Activated CD4-positive, alpha-beta T cell treated with anti-CD3 and anti-CD28 coated beads, Interleukin-2, amount 10 ng/mL, durations not matched to agents 7 days and 5 days (primary cell): ENCODE measurements at regions not wholly inside any gene's neighbourhood (a gene's known extent, or its start where the extent isn't known, plus 50 kb on each side); places are given as distances from the start of the nearest gene placed in this dataset.

Experiments used
- CTCF ChIA-PET: fragments of 350-600 bp; sonication (Branson Sonifier 250); formaldehyde crosslinking; loops from one replicate; lab custom pipeline; 2021; ENCODE audit warnings: antibody characterized with exemption; lab: Charles Lee
- POLR2A ChIA-PET: fragments of 350-600 bp; sonication (Branson Sonifier 250); formaldehyde crosslinking; loops from one replicate; lab custom pipeline; 2021; ENCODE audit warnings: antibody characterized with exemption; lab: Charles Lee
- DNase-seq: peaks from one replicate; pipeline ENCODE4 v3.0.0-alpha.2; 2020
- H3K27ac Mint-ChIP-seq: one replicate; pipeline ENCODE4 v1.8.0; 2021; ENCODE audit warnings: mild to moderate bottlenecking, moderate library complexity, mixed read lengths
- H3K27me3 Mint-ChIP-seq: one replicate; pipeline ENCODE4 v1.8.0; 2021; ENCODE audit warnings: mixed read lengths
- H3K36me3 Mint-ChIP-seq: one replicate; pipeline ENCODE4 v1.8.0; 2021; ENCODE audit warnings: low read depth, mixed read lengths
- H3K4me1 Mint-ChIP-seq: one replicate; pipeline ENCODE4 v1.8.0; 2021; ENCODE audit warnings: mixed read lengths
- H3K4me3 Mint-ChIP-seq: one replicate; pipeline ENCODE4 v1.8.0; 2021; ENCODE audit warnings: mild to moderate bottlenecking, moderate library complexity, mixed read lengths
- H3K9me3 Mint-ChIP-seq: one replicate; pipeline ENCODE4 v1.8.0; 2021; ENCODE audit warnings: mixed read lengths

GRCh38 chr2:239520811-239521517 lies 120.1 kb upstream of the HDAC4 start:
- ChIA-PET POLR2A (no interaction called here), CTCF (no interaction called here)
- Mint-ChIP-seq H3K27me3 (no peaks in the 10 kb centered on the region), H3K4me3 (no peak overlapping the region), H3K4me1 (no peaks in the 10 kb centered on the region), H3K27ac (no peak overlapping the region), H3K36me3 (no peaks in the 10 kb centered on the region), H3K9me3 (no peaks in the 10 kb centered on the region)
- DNase-seq = no peak

GRCh38 chr2:239519921-239520585 lies 119.2 kb upstream of the HDAC4 start:
- POLR2A ChIA-PET = no interaction called here
- Mint-ChIP-seq H3K27me3 (no peaks in the 10 kb centered on the region), H3K4me3 (no peak overlapping the region), H3K27ac (no peak overlapping the region), H3K4me1 (no peaks in the 10 kb centered on the region), H3K9me3 (no peaks in the 10 kb centered on the region), H3K36me3 (no peaks in the 10 kb centered on the region)
- CTCF ChIA-PET = no interaction called here
- no peak for DNase-seq

GRCh38 chr2:239519089-239519920 lies 118.5 kb upstream of the HDAC4 start:
- ChIA-PET POLR2A (no interaction called here), CTCF (interaction anchor here (2.1 kb wide), 1 partner anchor 16 kb away, joined by 4 read pairs; no protein-coding TSS in a partner anchor)
- Mint-ChIP-seq H3K9me3 (no peaks in the 10 kb centered on the region), H3K27me3 (no peaks in the 10 kb centered on the region), H3K27ac (no peak overlapping the region), H3K4me3 (no peak overlapping the region), H3K4me1 (no peaks in the 10 kb centered on the region), H3K36me3 (no peaks in the 10 kb centered on the region)
- no peak for DNase-seq

- Mint-ChIP-seq H3K27ac (no peak overlapping the region), H3K4me1 (no peaks in the 10 kb centered on the region)
Measured at GRCh38 chr2:239518286-239519088, 117.7 kb upstream of the HDAC4 start.

GRCh38 chr2:239517686-239518085 lies 116.9 kb upstream of the HDAC4 start:
- Mint-ChIP-seq H3K4me3 (no peak overlapping the region), H3K27ac (no peak overlapping the region), H3K36me3 (no peaks in the 10 kb centered on the region), H3K4me1 (no peaks in the 10 kb centered on the region), H3K27me3 (no peaks in the 10 kb centered on the region), H3K9me3 (no peaks in the 10 kb centered on the region)
- ChIA-PET CTCF (interaction anchor here (2.1 kb wide), 1 partner anchor 18 kb away, joined by 4 read pairs; no protein-coding TSS in a partner anchor), POLR2A (no interaction called here)
- no peak for DNase-seq

More at GRCh38 chr2:239518286-239519088, 117.7 kb upstream of the HDAC4 start:
- Mint-ChIP-seq H3K4me3 (no peak overlapping the region), H3K27me3 (no peaks in the 10 kb centered on the region), H3K36me3 (no peaks in the 10 kb centered on the region), H3K9me3 (no peaks in the 10 kb centered on the region)
- CTCF ChIA-PET = interaction anchor here (0.5 to 2.1 kb wide), 2 partner anchors 17 to 1941 kb away, joined by 3 to 4 read pairs; no protein-coding TSS in a partner anchor
- POLR2A ChIA-PET = no interaction called here
- DNase-seq = no peak

- Mint-ChIP-seq H3K4me1 (no peaks in the 10 kb centered on the region), H3K36me3 (no peaks in the 10 kb centered on the region), H3K4me3 (no peak overlapping the region), H3K27ac (no peak overlapping the region), H3K27me3 (no peaks in the 10 kb centered on the region), H3K9me3 (no peaks in the 10 kb centered on the region)
- POLR2A ChIA-PET = no interaction called here
- DNase-seq = no peak
- CTCF ChIA-PET = no interaction called here
Measured at GRCh38 chr2:239516954-239517305, 116.1 kb upstream of the HDAC4 start.

GRCh38 chr2:239516286-239516953 lies 115.6 kb upstream of the HDAC4 start:
- DNase-seq = no peak
- Mint-ChIP-seq H3K27ac (no peak overlapping the region), H3K4me3 (no peak overlapping the region), H3K4me1 (no peaks in the 10 kb centered on the region), H3K27me3 (no peaks in the 10 kb centered on the region), H3K36me3 (no peaks in the 10 kb centered on the region), H3K9me3 (no peaks in the 10 kb centered on the region)
- CTCF ChIA-PET = no interaction called here
- POLR2A ChIA-PET = no interaction called here

DNA sequence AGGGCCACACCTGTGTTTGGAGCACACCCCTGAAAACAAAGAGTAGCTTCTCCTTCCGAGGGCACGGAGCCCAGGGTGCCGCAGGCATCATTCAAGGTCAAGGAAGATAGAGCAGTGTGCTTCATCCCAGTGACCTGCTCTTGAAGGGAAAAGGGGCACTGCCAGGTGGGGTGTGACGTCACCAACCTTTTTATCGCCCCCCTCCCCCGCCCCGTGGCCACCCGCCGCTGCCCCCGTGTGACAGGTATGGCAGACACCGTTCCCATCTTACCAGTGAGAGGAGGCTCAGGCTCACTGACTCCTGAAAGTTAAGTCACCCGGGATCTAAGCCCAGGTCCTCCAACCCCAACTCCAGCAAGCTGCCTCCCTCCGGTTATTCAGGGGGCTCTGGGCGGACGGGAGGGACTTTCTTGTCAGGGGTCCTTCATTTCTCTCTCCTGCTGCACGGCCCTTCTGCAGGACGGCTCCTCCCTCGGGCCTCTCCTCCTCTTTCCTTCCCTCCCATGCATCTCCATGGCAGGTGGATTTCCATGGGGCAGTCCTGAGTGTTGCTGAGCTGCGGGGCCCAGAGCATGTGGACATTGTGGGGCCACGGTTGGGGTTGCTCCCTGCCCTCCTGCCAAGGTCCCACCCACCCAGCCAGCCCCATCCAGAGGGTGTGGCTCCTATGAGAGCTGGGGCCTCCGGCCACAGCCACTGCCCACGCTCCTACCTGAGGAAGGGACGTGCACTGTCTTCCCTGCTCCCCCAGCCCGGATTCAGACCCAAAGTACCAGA lies 114.1 kb upstream of the HDAC4 start:
- CTCF ChIA-PET = no interaction called here
- POLR2A ChIA-PET = no interaction called here
- Mint-ChIP-seq H3K27me3 (no peaks in the 10 kb centered on the region), H3K4me1 (no peaks in the 10 kb centered on the region), H3K9me3 (no peaks in the 10 kb centered on the region), H3K36me3 (no peaks in the 10 kb centered on the region), H3K27ac (no peak overlapping the region), H3K4me3 (no peak overlapping the region)
- no peak for DNase-seq

DNA sequence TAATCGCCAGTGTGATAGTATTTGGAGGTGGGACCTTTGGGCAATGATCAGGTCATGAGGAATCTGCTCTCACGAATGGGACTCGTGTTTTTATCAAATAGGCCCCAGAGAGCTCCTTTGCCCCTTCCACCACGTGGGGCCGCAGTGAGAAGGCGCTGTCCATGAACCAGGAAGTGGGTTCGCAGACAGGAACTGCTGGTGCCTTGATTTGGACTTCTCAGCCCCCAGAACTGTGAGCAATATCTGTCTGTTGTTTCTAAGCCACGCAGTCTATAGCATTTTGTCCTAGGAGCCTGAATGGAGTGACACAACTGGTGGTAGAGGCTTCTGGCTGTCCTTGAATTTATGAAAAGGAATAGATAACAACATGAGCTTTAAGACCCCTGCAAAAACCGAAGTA lies 111.2 kb upstream of the HDAC4 start:
- H3K4me3 Mint-ChIP-seq = no peak overlapping the region
- CTCF ChIA-PET = no interaction called here
- no peak overlapping the region for H3K27ac Mint-ChIP-seq
- H3K9me3 Mint-ChIP-seq = no peaks in the 10 kb centered on the region
- H3K4me1 Mint-ChIP-seq = no peaks in the 10 kb centered on the region
- POLR2A ChIA-PET = no interaction called here
- no peak for DNase-seq
- no peaks in the 10 kb centered on the region for H3K36me3 Mint-ChIP-seq
- no peaks in the 10 kb centered on the region for H3K27me3 Mint-ChIP-seq

DNA sequence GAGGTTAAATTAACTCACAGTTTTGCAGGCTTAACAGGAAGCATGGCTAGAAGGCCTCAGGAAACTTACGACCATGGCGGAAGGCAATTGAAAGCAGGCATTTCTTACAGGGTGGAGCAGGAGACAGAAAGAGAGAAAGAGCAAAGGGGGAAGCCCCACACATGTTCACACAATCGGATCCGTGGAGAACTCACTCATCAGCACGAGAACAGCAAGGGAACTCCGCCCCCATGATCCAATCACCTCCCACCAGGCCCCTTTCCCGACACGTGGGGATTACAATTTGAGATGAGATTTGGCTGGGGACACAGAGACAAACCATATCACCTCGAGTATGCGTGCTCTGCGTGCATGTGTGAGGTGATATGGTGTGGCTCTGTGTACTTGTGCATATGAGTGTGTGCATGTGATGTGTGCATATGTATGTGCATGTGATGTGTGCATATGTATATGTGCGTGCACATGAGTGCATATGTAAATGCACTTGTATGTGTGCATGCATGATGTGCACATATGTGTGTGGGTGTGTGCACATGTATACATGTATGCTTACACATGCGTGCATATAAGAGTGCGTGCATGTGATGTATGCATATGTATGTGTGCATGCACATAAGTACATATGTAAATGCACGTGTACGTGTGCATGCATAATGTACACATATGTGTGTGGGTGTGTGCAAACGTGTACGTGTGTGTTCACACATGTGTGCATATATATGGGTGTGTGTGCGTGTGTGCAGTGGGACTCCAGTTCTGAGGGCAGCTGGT lies 108.7 kb upstream of the HDAC4 start:
- no peak overlapping the region for H3K27ac Mint-ChIP-seq
- no peak for DNase-seq
- no peaks in the 10 kb centered on the region for H3K27me3 Mint-ChIP-seq
- no peak overlapping the region for H3K4me3 Mint-ChIP-seq
- H3K36me3 Mint-ChIP-seq = no peaks in the 10 kb centered on the region
- POLR2A ChIA-PET = no interaction called here
- no peaks in the 10 kb centered on the region for H3K4me1 Mint-ChIP-seq
- CTCF ChIA-PET = no interaction called here
- H3K9me3 Mint-ChIP-seq = no peaks in the 10 kb centered on the region

DNA sequence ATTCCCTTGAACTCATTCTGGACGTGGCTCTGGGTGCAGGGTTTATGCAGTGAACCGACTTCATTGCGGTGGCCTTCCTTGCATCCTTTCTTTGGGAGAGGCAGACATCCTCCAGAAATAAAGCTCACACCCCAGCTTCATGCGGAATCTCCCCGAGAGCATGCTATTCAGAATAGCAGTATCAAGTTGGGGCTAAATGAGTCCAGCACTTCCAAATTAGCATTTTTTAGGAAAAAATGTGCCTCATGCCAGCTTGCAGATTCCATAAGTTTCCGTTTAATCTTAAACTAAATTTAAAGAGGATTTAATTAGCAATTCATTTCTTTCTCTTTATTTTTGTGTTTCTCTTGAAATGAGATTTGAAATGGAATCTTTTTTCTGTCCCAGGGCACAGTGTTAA lies 107.4 kb upstream of the HDAC4 start:
- no peaks in the 10 kb centered on the region for H3K9me3 Mint-ChIP-seq

More for the DNA sequence above, 107.4 kb upstream of the HDAC4 start:
- CTCF ChIA-PET = no interaction called here
- POLR2A ChIA-PET = no interaction called here
- H3K27me3 Mint-ChIP-seq = no peaks in the 10 kb centered on the region
- no peak for DNase-seq
- no peak overlapping the region for H3K4me3 Mint-ChIP-seq
- H3K36me3 Mint-ChIP-seq = no peaks in the 10 kb centered on the region
- no peaks in the 10 kb centered on the region for H3K4me1 Mint-ChIP-seq
- no peak overlapping the region for H3K27ac Mint-ChIP-seq
